ENCODE measurements at regions not wholly inside any gene's neighbourhood (a gene's known extent, or its start where the extent isn't known, plus 50 kb on each side); places are given as distances from the start of the nearest gene placed in this dataset.

- no peak for DNase-seq
- intact Hi-C loops (cut with micrococcal nuclease): no loop called here
- Mint-ChIP-seq H3K4me1 (ENCODE audit: low read depth) (peaks cover 28% of the 10 kb centered on the region), H3K36me3 (ENCODE audit: low read depth) (no peaks in the 10 kb centered on the region), H3K27ac (no peak overlapping the region), H3K9me3 (no peaks in the 10 kb centered on the region), H3K27me3 (ENCODE audit: low read depth) (no peaks in the 10 kb centered on the region), H3K4me3 (no peak overlapping the region)
- CTCF ChIA-PET: no interaction called here
Measured at GRCh38 chr11:45075519-45075918, 70.9 kb upstream of the PRDM11 start.

GRCh38 chr11:45075952-45076351 lies 70.5 kb upstream of the PRDM11 start:
- Mint-ChIP-seq H3K4me1 (ENCODE audit: low read depth) (peaks cover 32% of the 10 kb centered on the region), H3K27me3 (ENCODE audit: low read depth) (no peaks in the 10 kb centered on the region), H3K9me3 (no peaks in the 10 kb centered on the region), H3K4me3 (no peak overlapping the region), H3K36me3 (ENCODE audit: low read depth) (no peaks in the 10 kb centered on the region), H3K27ac (no peak overlapping the region)
- no peak for DNase-seq
- intact Hi-C loops (cut with micrococcal nuclease): no loop called here
- CTCF ChIA-PET: no interaction called here

DNA sequence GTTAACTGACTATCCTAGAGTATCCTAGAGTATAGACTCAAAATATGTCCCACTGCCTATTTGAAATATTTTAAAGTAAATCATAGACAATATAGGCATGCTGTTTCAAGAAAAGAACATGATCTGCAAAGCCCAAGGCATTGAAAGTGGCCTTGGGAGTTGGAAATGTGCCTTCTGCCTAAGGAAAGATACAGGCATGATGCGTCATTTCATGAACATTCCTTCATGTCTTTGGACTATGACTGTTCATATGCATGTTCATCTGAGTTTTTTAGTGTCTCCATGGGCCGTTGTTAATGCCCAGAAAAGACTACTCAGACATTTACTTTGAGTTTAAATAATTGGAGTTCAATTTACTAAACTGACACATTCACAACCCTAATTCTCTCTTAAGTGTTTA lies 69.7 kb upstream of the PRDM11 start:
- H3K36me3 Mint-ChIP-seq (ENCODE audit: low read depth): peaks cover 4% of the 10 kb centered on the region
- CTCF ChIA-PET: no interaction called here
- intact Hi-C loops (cut with micrococcal nuclease): no loop called here

DNA sequence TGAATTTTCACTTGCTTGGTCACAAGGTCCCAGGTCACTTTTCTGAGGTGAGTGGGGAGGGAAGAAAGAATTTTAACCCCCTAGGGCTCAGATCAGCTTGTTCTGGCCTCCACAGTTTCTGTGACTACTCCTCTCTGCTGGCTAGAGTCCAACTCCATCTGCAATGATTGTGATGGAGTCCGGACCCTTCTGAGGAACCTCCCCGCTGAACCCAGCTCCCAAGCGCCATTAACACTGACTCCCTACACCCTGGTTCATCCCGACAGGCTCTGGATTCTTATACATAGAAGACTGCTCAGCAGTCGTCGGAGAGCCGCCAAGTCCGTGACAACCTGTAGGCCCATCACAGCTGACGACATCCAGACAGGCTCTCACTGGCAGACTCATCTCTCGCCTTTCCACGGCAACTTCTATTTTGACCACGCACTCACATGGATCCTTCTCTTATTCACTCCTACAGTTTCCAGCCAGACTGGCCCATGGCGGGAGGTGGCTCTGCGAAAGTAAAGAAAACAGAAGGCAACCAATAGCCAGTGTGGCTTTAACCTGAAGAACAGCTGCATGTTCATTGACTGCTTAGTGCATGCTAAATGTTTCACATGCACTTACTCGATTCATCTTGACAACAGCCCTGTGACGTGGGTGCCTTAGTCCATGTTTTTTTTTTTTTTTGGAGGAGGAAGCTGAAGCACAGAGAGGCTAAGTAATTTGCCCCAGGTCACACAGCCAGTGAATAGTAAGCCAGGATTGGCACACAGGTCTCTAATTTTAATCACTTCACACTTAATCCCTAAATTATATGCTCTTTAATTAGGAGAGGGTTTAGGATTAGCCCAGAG lies 68.0 kb upstream of the PRDM11 start:
- Mint-ChIP-seq H3K4me1 (ENCODE audit: low read depth) (peaks cover 41% of the 10 kb centered on the region), H3K27me3 (ENCODE audit: low read depth) (no peaks in the 10 kb centered on the region), H3K36me3 (ENCODE audit: low read depth) (peaks cover 6% of the 10 kb centered on the region), H3K27ac (no peak overlapping the region), H3K9me3 (peaks cover 8% of the 10 kb centered on the region), H3K4me3 (no peak overlapping the region)
- no peak for DNase-seq
- intact Hi-C loops (cut with micrococcal nuclease): no loop called here
- CTCF ChIA-PET: interaction anchor here (0.6 to 4.1 kb wide), 4 partner anchors 9 to 328 kb away, joined by 3 to 22 read pairs (median 4); no protein-coding TSS in a partner anchor

More for the DNA sequence above, 69.7 kb upstream of the PRDM11 start:
- no peak for DNase-seq
- no peak overlapping the region for H3K4me3 Mint-ChIP-seq
- no peak overlapping the region for H3K27ac Mint-ChIP-seq
- H3K9me3 Mint-ChIP-seq: peaks cover 5% of the 10 kb centered on the region
- no peaks in the 10 kb centered on the region for H3K27me3 Mint-ChIP-seq (ENCODE audit: low read depth)
- peaks cover 37% of the 10 kb centered on the region for H3K4me1 Mint-ChIP-seq (ENCODE audit: low read depth)

GRCh38 chr11:45079075-45079444 lies 67.4 kb upstream of the PRDM11 start:
- H3K27ac Mint-ChIP-seq: peak overlapping the region; percentile 86
- peaks cover 8% of the 10 kb centered on the region for H3K9me3 Mint-ChIP-seq
- H3K4me3 Mint-ChIP-seq: no peak overlapping the region
- intact Hi-C loops (cut with micrococcal nuclease): no loop called here
- CTCF ChIA-PET: interaction anchor here (0.6 to 4.1 kb wide), 4 partner anchors 10 to 328 kb away, joined by 4 to 25 read pairs (median 14); no protein-coding TSS in a partner anchor
- peaks cover 40% of the 10 kb centered on the region for H3K4me1 Mint-ChIP-seq (ENCODE audit: low read depth)
- peaks cover 6% of the 10 kb centered on the region for H3K36me3 Mint-ChIP-seq (ENCODE audit: low read depth)
- DNase-seq: peak; percentile 26
- no peaks in the 10 kb centered on the region for H3K27me3 Mint-ChIP-seq (ENCODE audit: low read depth)

GRCh38 chr11:45079567-45079942 lies 66.9 kb upstream of the PRDM11 start:
- peaks cover 40% of the 10 kb centered on the region for H3K4me1 Mint-ChIP-seq (ENCODE audit: low read depth)
- intact Hi-C loops (cut with micrococcal nuclease): no loop called here
- H3K36me3 Mint-ChIP-seq (ENCODE audit: low read depth): peaks cover 6% of the 10 kb centered on the region
- H3K27ac Mint-ChIP-seq: peak overlapping the region; percentile 86
- CTCF ChIA-PET: interaction anchor here (1.6 to 4.1 kb wide), 5 partner anchors 10 to 152 kb away, joined by 3 to 25 read pairs (median 17); no protein-coding TSS in a partner anchor
- DNase-seq: no peak
- peaks cover 8% of the 10 kb centered on the region for H3K9me3 Mint-ChIP-seq
- H3K4me3 Mint-ChIP-seq: no peak overlapping the region
- H3K27me3 Mint-ChIP-seq (ENCODE audit: low read depth): no peaks in the 10 kb centered on the region

GRCh38 chr11:45079943-45080719 lies 66.3 kb upstream of the PRDM11 start:
- peak overlapping the region; percentile 86 for H3K27ac Mint-ChIP-seq
- peak; percentile 82 for DNase-seq
- peaks cover 6% of the 10 kb centered on the region for H3K36me3 Mint-ChIP-seq (ENCODE audit: low read depth)
- CTCF ChIA-PET: interaction anchor here (1.0 to 4.1 kb wide), 5 partner anchors 10 to 153 kb away, joined by 3 to 25 read pairs (median 17); no protein-coding TSS in a partner anchor
- intact Hi-C loops (cut with micrococcal nuclease): loop anchor here (1.0 to 5.0 kb wide), 2 partner anchors 23 to 128 kb away; partner anchors contain the start of gene TP53I11
- H3K27me3 Mint-ChIP-seq (ENCODE audit: low read depth): no peaks in the 10 kb centered on the region
- peaks cover 40% of the 10 kb centered on the region for H3K4me1 Mint-ChIP-seq (ENCODE audit: low read depth)
- peak overlapping the region; percentile 33 for H3K4me3 Mint-ChIP-seq
- peaks cover 8% of the 10 kb centered on the region for H3K9me3 Mint-ChIP-seq

DNA sequence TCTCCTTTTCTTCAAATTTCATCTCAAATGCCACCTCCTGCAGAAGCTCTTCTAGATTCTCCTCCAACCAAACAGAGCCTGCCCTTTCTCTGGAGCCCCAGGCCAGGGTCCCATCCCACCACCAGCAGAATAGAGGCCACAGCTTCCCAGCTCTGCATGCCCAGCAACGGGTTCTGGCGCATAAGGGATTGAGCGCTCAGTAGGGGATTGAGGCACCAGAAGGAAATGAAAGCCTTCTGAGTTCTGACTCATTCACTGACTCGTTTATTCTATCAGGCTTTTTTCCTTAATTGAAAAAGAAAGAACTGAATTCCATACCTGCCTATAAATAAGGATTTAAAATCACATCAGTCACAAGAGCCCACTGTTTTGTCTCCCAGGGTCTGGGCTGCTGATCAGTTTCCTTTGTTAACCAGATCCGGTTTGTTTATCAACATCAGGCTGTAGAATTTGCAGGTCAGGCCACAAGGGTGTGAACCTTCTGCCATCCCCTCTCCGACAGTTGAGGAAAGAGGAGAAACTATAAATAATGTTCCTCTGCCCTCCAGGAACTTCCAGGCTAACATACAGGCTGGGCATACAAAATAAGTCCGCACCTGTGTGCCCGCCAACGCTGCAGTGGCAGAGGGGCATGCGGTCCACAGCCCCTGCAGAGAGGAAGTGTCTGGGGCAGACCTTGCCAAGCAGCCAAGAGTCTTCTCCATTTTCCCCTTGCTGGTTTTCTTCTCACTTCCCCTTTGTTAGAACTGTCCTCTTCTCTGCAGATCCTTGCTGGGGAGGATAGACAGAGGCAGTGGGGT lies 63.5 kb upstream of the PRDM11 start:
- Mint-ChIP-seq H3K27me3 (ENCODE audit: low read depth) (no peaks in the 10 kb centered on the region), H3K4me3 (no peak overlapping the region), H3K9me3 (peaks cover 8% of the 10 kb centered on the region), H3K4me1 (ENCODE audit: low read depth) (peaks cover 40% of the 10 kb centered on the region), H3K27ac (no peak overlapping the region), H3K36me3 (ENCODE audit: low read depth) (peaks cover 6% of the 10 kb centered on the region)
- intact Hi-C loops (cut with micrococcal nuclease): loop anchor here (5.0 kb wide), 1 partner anchor 131 kb away; the partner anchor contains the start of gene TP53I11
- CTCF ChIA-PET: interaction anchor here (1.2 to 3.9 kb wide), 2 partner anchors 17 to 156 kb away, joined by 5 to 17 read pairs; no protein-coding TSS in a partner anchor
- no peak for DNase-seq

- H3K9me3 Mint-ChIP-seq: peaks cover 8% of the 10 kb centered on the region
- no peak overlapping the region for H3K4me3 Mint-ChIP-seq
- H3K36me3 Mint-ChIP-seq (ENCODE audit: low read depth): peaks cover 6% of the 10 kb centered on the region
- H3K27me3 Mint-ChIP-seq (ENCODE audit: low read depth): no peaks in the 10 kb centered on the region
- peak; percentile 30 for DNase-seq
- H3K27ac Mint-ChIP-seq: no peak overlapping the region
- CTCF ChIA-PET: no interaction called here
- H3K4me1 Mint-ChIP-seq (ENCODE audit: low read depth): peaks cover 40% of the 10 kb centered on the region
- intact Hi-C loops (cut with micrococcal nuclease): loop anchor here (5.0 kb wide), 1 partner anchor 131 kb away; the partner anchor contains the start of gene TP53I11
Measured at GRCh38 chr11:45083544-45084087, 62.8 kb upstream of the PRDM11 start.

- peaks cover 20% of the 10 kb centered on the region for H3K4me1 Mint-ChIP-seq (ENCODE audit: low read depth)
- H3K9me3 Mint-ChIP-seq: peaks cover 8% of the 10 kb centered on the region
- CTCF ChIA-PET: interaction anchor here (0.8 to 1.5 kb wide), 2 partner anchors 175 to 254 kb away, joined by 3 to 4 read pairs; no protein-coding TSS in a partner anchor
- no peak overlapping the region for H3K4me3 Mint-ChIP-seq
- peaks cover 6% of the 10 kb centered on the region for H3K36me3 Mint-ChIP-seq (ENCODE audit: low read depth)
- intact Hi-C loops (cut with micrococcal nuclease): no loop called here
- no peak overlapping the region for H3K27ac Mint-ChIP-seq
- no peak for DNase-seq
- no peaks in the 10 kb centered on the region for H3K27me3 Mint-ChIP-seq (ENCODE audit: low read depth)
Measured at GRCh38 chr11:45085646-45086501, 60.6 kb upstream of the PRDM11 start.

- intact Hi-C loops (cut with micrococcal nuclease): no loop called here
- peaks cover 19% of the 10 kb centered on the region for H3K4me1 Mint-ChIP-seq (ENCODE audit: low read depth)
- no peak overlapping the region for H3K27ac Mint-ChIP-seq
- H3K9me3 Mint-ChIP-seq: peaks cover 6% of the 10 kb centered on the region
- no peak for DNase-seq
- CTCF ChIA-PET: no interaction called here
- no peaks in the 10 kb centered on the region for H3K27me3 Mint-ChIP-seq (ENCODE audit: low read depth)
- H3K4me3 Mint-ChIP-seq: no peak overlapping the region
- peaks cover 5% of the 10 kb centered on the region for H3K36me3 Mint-ChIP-seq (ENCODE audit: low read depth)
Measured at GRCh38 chr11:45086526-45086925, 59.9 kb upstream of the PRDM11 start.

All from activated naive CD4-positive, alpha-beta T cell treated with anti-CD3 and anti-CD28 coated beads for 36 hours (primary cell).